ENCODE measurements at regions not wholly inside any gene's neighbourhood (a gene's known extent, or its start where the extent isn't known, plus 50 kb on each side); places are given as distances from the start of the nearest gene placed in this dataset.

DNA sequence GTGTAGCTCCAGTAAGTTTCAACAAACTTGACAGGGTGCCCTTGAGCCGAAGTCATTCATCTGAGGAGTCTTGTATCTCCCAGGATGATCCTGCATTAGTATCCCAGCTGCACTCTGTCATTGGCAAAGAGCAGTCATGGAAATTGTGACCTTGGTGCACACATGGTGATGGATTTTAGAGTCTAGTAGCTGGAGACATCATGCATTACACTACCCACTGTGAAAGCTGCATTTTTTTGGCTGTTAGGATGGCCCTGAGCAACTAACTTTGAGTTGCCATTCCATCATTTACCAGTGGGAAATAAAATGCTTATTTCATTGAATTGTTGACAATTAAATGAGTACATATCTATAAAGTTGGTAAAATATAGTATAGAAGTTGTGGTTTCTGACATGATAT, 552.6 kb upstream of the CBLB start:
- H3K27me3 ChIP-seq (ENCODE audit: low read depth), result no peaks in the 10 kb centered on the region
- no peak overlapping the region for H3K27ac ChIP-seq (replicated peaks)
- H3K4me1 ChIP-seq, result peaks cover 4% of the 10 kb centered on the region
- no peak overlapping the region for H3K4me3 ChIP-seq
- H3K36me3 ChIP-seq, result no peaks in the 10 kb centered on the region
- no peak for DNase-seq
- H3K9me3 ChIP-seq (replicated peaks), result peaks cover 3% of the 10 kb centered on the region
- intact Hi-C loops (cut with micrococcal nuclease), result no loop called here
- TF ChIP-seq, protein P1, sequence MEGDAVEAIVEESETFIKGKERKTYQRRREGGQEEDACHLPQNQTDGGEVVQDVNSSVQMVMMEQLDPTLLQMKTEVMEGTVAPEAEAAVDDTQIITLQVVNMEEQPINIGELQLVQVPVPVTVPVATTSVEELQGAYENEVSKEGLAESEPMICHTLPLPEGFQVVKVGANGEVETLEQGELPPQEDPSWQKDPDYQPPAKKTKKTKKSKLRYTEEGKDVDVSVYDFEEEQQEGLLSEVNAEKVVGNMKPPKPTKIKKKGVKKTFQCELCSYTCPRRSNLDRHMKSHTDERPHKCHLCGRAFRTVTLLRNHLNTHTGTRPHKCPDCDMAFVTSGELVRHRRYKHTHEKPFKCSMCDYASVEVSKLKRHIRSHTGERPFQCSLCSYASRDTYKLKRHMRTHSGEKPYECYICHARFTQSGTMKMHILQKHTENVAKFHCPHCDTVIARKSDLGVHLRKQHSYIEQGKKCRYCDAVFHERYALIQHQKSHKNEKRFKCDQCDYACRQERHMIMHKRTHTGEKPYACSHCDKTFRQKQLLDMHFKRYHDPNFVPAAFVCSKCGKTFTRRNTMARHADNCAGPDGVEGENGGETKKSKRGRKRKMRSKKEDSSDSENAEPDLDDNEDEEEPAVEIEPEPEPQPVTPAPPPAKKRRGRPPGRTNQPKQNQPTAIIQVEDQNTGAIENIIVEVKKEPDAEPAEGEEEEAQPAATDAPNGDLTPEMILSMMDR (IDR thresholded peaks at IDR 0.05; ENCODE audit: borderline replicate concordance), result no peak

DNA sequence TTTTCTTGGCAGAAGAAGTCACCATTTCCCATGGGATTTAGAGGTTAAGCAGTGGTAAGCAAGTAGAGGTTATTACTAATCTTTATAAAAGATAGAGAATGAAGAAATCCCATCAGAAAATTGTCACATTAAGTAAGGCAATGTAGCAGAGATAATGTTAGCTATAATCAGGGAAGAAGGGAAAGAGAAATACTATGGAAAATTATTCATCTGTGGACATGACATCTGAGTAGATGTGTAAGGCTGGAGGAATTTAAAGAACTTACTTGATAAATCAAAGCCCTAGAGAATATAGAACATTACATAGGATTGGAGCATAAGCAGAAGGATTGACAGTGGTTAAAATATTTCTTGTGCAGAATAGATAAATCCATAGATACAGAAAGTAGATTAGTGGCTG, 553.1 kb upstream of the CBLB start:
- no peak overlapping the region for H3K27ac ChIP-seq (replicated peaks)
- intact Hi-C loops (cut with micrococcal nuclease), result no loop called here
- peaks cover 3% of the 10 kb centered on the region for H3K9me3 ChIP-seq (replicated peaks)
- TF ChIP-seq, protein P1 (IDR thresholded peaks at IDR 0.05; ENCODE audit: borderline replicate concordance), result no peak
- no peaks in the 10 kb centered on the region for H3K36me3 ChIP-seq
- no peak overlapping the region for H3K4me3 ChIP-seq
- H3K27me3 ChIP-seq (ENCODE audit: low read depth), result no peaks in the 10 kb centered on the region
- no peak for DNase-seq
- peaks cover 4% of the 10 kb centered on the region for H3K4me1 ChIP-seq

DNA sequence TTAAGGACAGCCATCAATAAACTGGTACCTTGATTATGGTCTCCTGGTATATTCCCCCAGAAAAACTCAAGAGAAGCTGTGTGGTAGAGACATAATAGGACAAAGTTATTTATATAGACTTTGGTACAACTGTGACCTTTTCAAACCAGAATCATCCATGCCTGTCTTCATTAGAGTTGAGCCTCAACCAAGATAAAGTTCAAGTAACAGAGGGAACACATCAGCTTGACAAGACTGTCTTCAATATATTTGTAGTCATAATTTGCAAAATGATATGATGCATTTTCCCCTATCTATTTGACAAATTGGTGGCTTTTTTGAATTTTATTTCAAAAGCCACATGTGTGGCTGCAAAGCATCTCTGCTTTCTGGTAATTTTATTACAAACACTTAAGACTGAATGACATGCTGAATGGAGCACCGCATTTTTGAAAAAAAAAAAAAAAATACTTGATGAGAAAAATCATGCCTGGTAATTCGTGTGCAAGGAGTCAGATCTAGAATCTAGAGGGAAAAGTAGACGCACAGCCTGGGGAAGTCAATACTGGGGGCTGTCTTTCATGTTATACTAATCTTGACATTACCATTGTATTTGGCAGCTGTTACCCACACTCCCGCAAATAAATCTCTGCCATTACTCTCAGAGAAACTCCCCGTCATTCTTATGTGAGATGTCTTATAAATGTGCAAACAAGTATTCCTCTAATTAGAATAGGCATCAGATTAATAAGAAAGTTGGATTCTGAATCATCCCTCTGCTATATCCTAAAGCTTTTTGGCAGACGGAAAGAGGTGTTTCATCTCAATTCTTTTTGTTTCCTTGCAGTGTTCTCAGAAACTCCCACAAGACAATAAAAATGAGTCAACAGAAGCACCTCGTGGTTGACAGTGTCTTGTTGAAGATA, 554.8 kb upstream of the CBLB start:
- intact Hi-C loops (cut with micrococcal nuclease), result no loop called here
- no peaks in the 10 kb centered on the region for H3K27me3 ChIP-seq (ENCODE audit: low read depth)

DNA sequence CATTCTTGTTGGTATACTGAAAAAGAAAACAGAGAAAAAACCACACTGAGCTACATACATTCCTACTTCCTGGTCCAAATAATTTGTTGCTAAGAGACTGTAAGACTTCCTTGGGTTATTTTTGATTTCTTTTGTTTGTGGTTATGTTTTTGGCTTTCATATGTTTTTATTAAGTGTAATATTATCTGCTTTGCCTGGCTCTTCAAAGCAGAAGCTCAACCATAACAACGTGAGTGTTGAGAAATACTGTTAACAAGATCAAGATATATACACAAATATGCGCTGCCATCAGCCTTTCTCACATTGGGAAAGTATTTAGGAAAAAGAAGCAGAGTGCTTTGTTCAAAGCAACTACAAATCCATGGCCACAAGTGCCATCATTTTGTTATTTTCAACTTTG, 556.2 kb upstream of the CBLB start:
- no peak overlapping the region for H3K27ac ChIP-seq (replicated peaks)
- peaks cover under 1% of the 10 kb centered on the region for H3K9me3 ChIP-seq (replicated peaks)
- H3K4me1 ChIP-seq, result peaks cover 4% of the 10 kb centered on the region

More for the DNA sequence above, 554.8 kb upstream of the CBLB start:
- Histone ChIP-seq H3K4me1 (peaks cover 4% of the 10 kb centered on the region), H3K4me3 (no peak overlapping the region), H3K9me3 (replicated peaks) (peaks cover 3% of the 10 kb centered on the region), H3K36me3 (no peaks in the 10 kb centered on the region), H3K27ac (replicated peaks) (no peak overlapping the region)
- DNase-seq, result no peak
- TF ChIP-seq, protein P1 (IDR thresholded peaks at IDR 0.05; ENCODE audit: borderline replicate concordance), result no peak

DNA sequence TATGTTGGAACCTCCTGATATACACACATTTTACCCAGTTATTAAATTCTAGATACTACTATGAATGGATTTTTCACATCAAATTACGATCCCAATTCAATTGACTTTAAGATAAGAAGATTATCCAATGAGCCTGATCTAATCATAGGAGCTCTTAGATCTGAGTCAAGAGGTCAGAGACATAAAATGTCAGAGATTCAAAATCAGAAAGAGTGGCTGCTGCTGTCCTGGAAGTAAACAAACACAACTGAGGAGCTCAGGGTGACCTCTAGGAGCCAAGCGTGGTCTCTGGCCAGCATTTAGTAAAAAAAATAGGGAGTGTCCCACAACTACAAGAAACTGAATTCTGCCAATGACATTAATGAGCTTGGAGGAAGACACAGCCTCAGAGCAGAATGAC, 557.1 kb upstream of the CBLB start:
- TF ChIP-seq, protein P1 (IDR thresholded peaks at IDR 0.05; ENCODE audit: borderline replicate concordance), result no peak
- Histone ChIP-seq H3K9me3 (replicated peaks) (no peaks in the 10 kb centered on the region), H3K36me3 (no peaks in the 10 kb centered on the region), H3K4me3 (no peak overlapping the region), H3K4me1 (peaks cover 4% of the 10 kb centered on the region), H3K27ac (replicated peaks) (no peak overlapping the region), H3K27me3 (ENCODE audit: low read depth) (no peaks in the 10 kb centered on the region)
- DNase-seq, result no peak
- intact Hi-C loops (cut with micrococcal nuclease), result no loop called here

More for the DNA sequence above, 556.2 kb upstream of the CBLB start:
- DNase-seq, result no peak
- Histone ChIP-seq H3K27me3 (ENCODE audit: low read depth) (no peaks in the 10 kb centered on the region), H3K36me3 (no peaks in the 10 kb centered on the region), H3K4me3 (no peak overlapping the region)
- intact Hi-C loops (cut with micrococcal nuclease), result no loop called here
- TF ChIP-seq, protein P1 (IDR thresholded peaks at IDR 0.05; ENCODE audit: borderline replicate concordance), result no peak
